Cardiac muscle cell (in vitro differentiated cells and primary cell): ENCODE measurements at regions not wholly inside any gene's neighbourhood (a gene's known extent, or its start where the extent isn't known, plus 50 kb on each side); places are given as distances from the start of the nearest gene placed in this dataset.

Source experiments
- DNase-seq, 2 donors: peaks; one replicate each; pipeline versions ENCODE4 v3.0.0 to v3.0.0-alpha.2; 2010 to 2017; ENCODE audit warnings: low read depth in 1 of 2, low spot score in 1 of 2
- H3K27ac ChIP-seq: fragments of 200-600 bp; sonication (generic); 2 replicates; pipeline ENCODE4 v1.5.1; 2016
- H3K27me3 ChIP-seq: fragments of 200-600 bp; sonication (generic); 2 replicates; pipeline ENCODE4 v1.6.0; 2016; ENCODE audit warnings: control low read depth
- H3K36me3 ChIP-seq: fragments of 200-600 bp; sonication (generic); 2 replicates; pipeline ENCODE4 v1.5.1; 2016; ENCODE audit warnings: control low read depth
- H3K4me1 ChIP-seq: fragments of 200-600 bp; sonication (generic); 2 replicates; pipeline ENCODE4 v1.8.1; 2017; ENCODE audit warnings: low read depth, mild to moderate bottlenecking, mixed run types
- H3K4me3 ChIP-seq: fragments of 200-600 bp; sonication (generic); 2 replicates; pipeline ENCODE4 v1.5.1; 2016; ENCODE audit warnings: mild to moderate bottlenecking
- H3K9me3 ChIP-seq: fragments of 200-600 bp; sonication (generic); 2 replicates; pipeline ENCODE4 v1.5.1; 2017; ENCODE audit warnings: low read depth, mild to moderate bottlenecking, control low read depth
- TF ChIP-seq, protein P1 (sequence below): IDR thresholded peaks from 2 replicates; pipeline ENCODE4 v1.5.1; 2012; ENCODE audit warnings: low read depth, mild to moderate bottlenecking, low read length

GRCh38 chr18:73944715-73945114 lies 202.9 kb downstream of the FBXO15 start:
- no peak overlapping the region for H3K4me3 ChIP-seq
- H3K27ac ChIP-seq, result no peak overlapping the region
- H3K4me1 ChIP-seq, result no peaks in the 10 kb centered on the region
- no peaks in the 10 kb centered on the region for H3K36me3 ChIP-seq
- no peaks in the 10 kb centered on the region for H3K9me3 ChIP-seq
- H3K27me3 ChIP-seq, result no peaks in the 10 kb centered on the region
- DNase-seq, result no peak
- TF ChIP-seq, protein P1, sequence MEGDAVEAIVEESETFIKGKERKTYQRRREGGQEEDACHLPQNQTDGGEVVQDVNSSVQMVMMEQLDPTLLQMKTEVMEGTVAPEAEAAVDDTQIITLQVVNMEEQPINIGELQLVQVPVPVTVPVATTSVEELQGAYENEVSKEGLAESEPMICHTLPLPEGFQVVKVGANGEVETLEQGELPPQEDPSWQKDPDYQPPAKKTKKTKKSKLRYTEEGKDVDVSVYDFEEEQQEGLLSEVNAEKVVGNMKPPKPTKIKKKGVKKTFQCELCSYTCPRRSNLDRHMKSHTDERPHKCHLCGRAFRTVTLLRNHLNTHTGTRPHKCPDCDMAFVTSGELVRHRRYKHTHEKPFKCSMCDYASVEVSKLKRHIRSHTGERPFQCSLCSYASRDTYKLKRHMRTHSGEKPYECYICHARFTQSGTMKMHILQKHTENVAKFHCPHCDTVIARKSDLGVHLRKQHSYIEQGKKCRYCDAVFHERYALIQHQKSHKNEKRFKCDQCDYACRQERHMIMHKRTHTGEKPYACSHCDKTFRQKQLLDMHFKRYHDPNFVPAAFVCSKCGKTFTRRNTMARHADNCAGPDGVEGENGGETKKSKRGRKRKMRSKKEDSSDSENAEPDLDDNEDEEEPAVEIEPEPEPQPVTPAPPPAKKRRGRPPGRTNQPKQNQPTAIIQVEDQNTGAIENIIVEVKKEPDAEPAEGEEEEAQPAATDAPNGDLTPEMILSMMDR, result no peak

GRCh38 chr18:73943763-73944162 lies 203.9 kb downstream of the FBXO15 start:
- no peak overlapping the region for H3K27ac ChIP-seq
- no peaks in the 10 kb centered on the region for H3K4me1 ChIP-seq
- no peaks in the 10 kb centered on the region for H3K9me3 ChIP-seq
- no peaks in the 10 kb centered on the region for H3K36me3 ChIP-seq
- DNase-seq, result no peak
- H3K27me3 ChIP-seq, result no peaks in the 10 kb centered on the region
- no peak overlapping the region for H3K4me3 ChIP-seq
- TF ChIP-seq, protein P1, result no peak

- Histone ChIP-seq H3K4me1 (no peaks in the 10 kb centered on the region), H3K36me3 (no peaks in the 10 kb centered on the region), H3K9me3 (no peaks in the 10 kb centered on the region), H3K4me3 (no peak overlapping the region), H3K27me3 (no peaks in the 10 kb centered on the region), H3K27ac (no peak overlapping the region)
- DNase-seq, result no peak
- TF ChIP-seq, protein P1, result no peak
Observed at GRCh38 chr18:73942956-73943355, 204.7 kb downstream of the FBXO15 start.

DNA sequence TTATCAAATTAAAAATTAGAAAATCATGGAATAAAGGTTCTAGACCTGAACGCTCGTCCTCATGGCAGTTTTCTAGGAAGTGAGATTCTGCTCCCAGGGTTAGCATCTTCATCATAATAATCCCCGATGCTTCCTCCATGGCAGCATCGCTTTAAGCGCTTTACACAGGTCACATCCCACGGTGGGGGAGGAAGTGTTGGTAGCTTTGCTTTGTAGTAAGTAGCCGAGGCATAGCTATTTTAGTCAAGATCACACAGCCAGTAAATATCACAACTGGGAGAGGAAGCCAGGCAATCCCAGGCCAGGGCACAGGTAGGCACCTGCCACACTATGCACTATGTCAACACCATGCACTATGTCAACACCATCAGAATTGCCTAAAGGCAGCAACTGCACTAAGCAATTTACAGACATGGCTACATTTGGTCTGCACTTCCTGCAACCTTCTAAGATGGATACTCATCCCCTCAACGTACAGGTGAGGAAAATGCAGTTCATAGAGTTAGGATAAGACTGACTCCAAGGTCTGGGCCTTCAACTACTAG lies 205.5 kb downstream of the FBXO15 start:
- no peaks in the 10 kb centered on the region for H3K36me3 ChIP-seq
- TF ChIP-seq, protein P1, result no peak
- no peaks in the 10 kb centered on the region for H3K27me3 ChIP-seq
- no peaks in the 10 kb centered on the region for H3K4me1 ChIP-seq
- no peak overlapping the region for H3K4me3 ChIP-seq
- H3K27ac ChIP-seq, result no peak overlapping the region
- DNase-seq, result no peak
- no peaks in the 10 kb centered on the region for H3K9me3 ChIP-seq

GRCh38 chr18:73940721-73941120 lies 206.9 kb downstream of the FBXO15 start:
- H3K4me1 ChIP-seq, result no peaks in the 10 kb centered on the region
- H3K4me3 ChIP-seq, result no peak overlapping the region
- no peak for DNase-seq
- no peaks in the 10 kb centered on the region for H3K36me3 ChIP-seq
- no peaks in the 10 kb centered on the region for H3K9me3 ChIP-seq
- TF ChIP-seq, protein P1, result no peak
- H3K27me3 ChIP-seq, result no peaks in the 10 kb centered on the region
- no peak overlapping the region for H3K27ac ChIP-seq

- no peak for DNase-seq
Observed at GRCh38 chr18:73939391-73939790, 208.2 kb downstream of the FBXO15 start.

More at GRCh38 chr18:73939391-73939790, 208.2 kb downstream of the FBXO15 start:
- no peaks in the 10 kb centered on the region for H3K27me3 ChIP-seq
- no peaks in the 10 kb centered on the region for H3K9me3 ChIP-seq
- H3K4me1 ChIP-seq, result no peaks in the 10 kb centered on the region
- no peak overlapping the region for H3K27ac ChIP-seq
- H3K36me3 ChIP-seq, result no peaks in the 10 kb centered on the region
- TF ChIP-seq, protein P1, result no peak
- no peak overlapping the region for H3K4me3 ChIP-seq
